GM12872 (cell line): ENCODE measurements at regions not wholly inside any gene's neighbourhood (a gene's known extent, or its start where the extent isn't known, plus 50 kb on each side); places are given as distances from the start of the nearest gene placed in this dataset.

ENCODE experiments used
- CTCF ChIP-seq: IDR thresholded peaks from 3 replicates; pipeline ENCODE4 v1.5.1; 2011; ENCODE audit warnings: low read depth, mild to moderate bottlenecking, low read length, moderate library complexity; ENCODE audit not compliant: insufficient read depth

GRCh38 chr4:128590034-128590740 lies 219.3 kb upstream of the JADE1 start:
- TF ChIP-seq CTCF: no peak

GRCh38 chr4:128589384-128589965 lies 220.0 kb upstream of the JADE1 start:
- no peak for TF ChIP-seq CTCF

- TF ChIP-seq CTCF: no peak
Measured at GRCh38 chr4:128587382-128587781, 222.1 kb upstream of the JADE1 start.

GRCh38 chr4:128583753-128584712 lies 225.5 kb upstream of the JADE1 start:
- TF ChIP-seq CTCF: no peak

GRCh38 chr4:128582427-128582870 lies 227.1 kb upstream of the JADE1 start:
- TF ChIP-seq CTCF: no peak

GRCh38 chr4:128579154-128579853 lies 230.2 kb upstream of the JADE1 start:
- TF ChIP-seq CTCF: no peak
